ENCODE measurements at regions not wholly inside any gene's neighbourhood (a gene's known extent, or its start where the extent isn't known, plus 50 kb on each side); places are given as distances from the start of the nearest gene placed in this dataset.
"Not testable (repeated sequence)": the region's sequence is repeated elsewhere in the genome, so short reads cannot be mapped to it uniquely, and the experiment has no call there.

DNA sequence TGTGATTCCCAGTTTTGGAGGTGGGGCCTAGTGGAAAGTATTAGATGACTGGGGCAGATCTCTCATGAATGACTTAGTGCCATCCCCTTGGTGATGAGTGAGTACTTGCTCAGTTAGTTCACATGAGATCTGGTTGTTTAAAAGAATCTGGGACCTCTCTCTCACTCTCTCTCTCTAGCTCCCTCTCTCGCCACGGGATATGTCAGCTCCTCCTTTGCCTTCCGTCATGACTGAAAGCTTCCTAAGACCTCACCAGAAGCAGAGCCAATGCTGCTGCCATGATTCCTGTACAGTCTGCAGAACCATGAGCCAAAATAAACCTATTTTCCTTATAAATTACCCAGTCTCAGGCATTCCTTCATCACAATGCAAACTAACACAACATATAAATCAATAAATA is 176.7 kb downstream of the PRELID2 start:
- H3K4me1 ChIP-seq (ENCODE audit: insufficient read depth, low read length): no peaks in the 10 kb centered on the region
- WGBS: 76% methylated on average over 3 of the region's 3 CpGs
- H3K9me3 ChIP-seq (ENCODE audit: insufficient read depth, low read depth, low read length): no peaks in the 10 kb centered on the region; the same call in 1 of the 2 replicates
- no peaks in the 10 kb centered on the region for H3K36me3 ChIP-seq (ENCODE audit: insufficient read depth, low read length)
- H3K4me3 ChIP-seq (ENCODE audit: low read length): no peak overlapping the region
- no peak overlapping the region for H3K27ac ChIP-seq (ENCODE audit: low read depth, low read length)
- H3K9ac ChIP-seq (ENCODE audit: low read depth, low read length): no peak overlapping the region
- no peaks in the 10 kb centered on the region for H3K27me3 ChIP-seq (ENCODE audit: insufficient read depth, low read length)

DNA sequence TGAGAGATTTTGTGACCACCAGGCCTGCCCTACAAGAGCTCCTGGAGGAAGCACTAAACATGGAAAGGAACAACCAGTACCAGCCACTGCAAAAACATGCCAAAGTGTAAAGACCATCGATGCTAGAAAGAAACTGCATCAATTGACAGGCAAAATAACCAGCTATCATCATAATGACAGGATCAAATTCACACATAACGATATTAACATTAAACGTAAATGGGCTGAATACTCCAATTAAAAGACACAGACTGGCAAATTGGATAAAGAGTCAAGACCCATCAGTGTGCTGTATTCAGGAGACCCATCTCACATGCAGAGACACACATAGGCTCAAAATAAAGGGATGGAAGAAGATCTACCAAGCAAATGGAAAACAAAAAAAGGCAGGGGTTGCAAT is 182.4 kb downstream of the PRELID2 start:
- H3K9me3 ChIP-seq (ENCODE audit: insufficient read depth, low read depth, low read length); H3K27me3 ChIP-seq (ENCODE audit: insufficient read depth, low read length); H3K9ac ChIP-seq (ENCODE audit: low read depth, low read length); H3K36me3 ChIP-seq (ENCODE audit: insufficient read depth, low read length); H3K4me1 ChIP-seq (ENCODE audit: insufficient read depth, low read length); H3K27ac ChIP-seq (ENCODE audit: low read depth, low read length); H3K4me3 ChIP-seq (ENCODE audit: low read length): not testable (repeated sequence)
- 97% methylated on average over 3 of the region's 3 CpGs for WGBS

DNA sequence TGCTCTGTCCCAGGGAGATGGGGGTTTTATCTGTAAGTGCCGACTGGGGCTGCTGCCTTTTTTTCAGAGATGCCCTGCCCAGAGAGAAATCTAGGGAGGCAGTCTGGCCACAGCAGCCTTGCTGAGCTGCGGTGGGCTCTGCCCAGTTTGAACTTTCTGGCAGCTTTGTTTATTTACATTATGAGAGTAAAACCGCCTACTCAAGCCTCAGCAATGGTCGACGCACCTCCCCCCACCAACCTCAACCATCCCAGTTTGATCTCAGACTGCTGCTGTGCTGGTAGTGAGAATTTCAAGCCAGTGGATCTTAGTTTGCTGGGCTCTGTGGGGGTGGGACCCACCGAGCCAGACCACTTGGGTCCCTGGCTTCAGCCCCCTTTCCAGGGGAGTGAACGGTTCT is 188.0 kb downstream of the PRELID2 start:
- not testable (repeated sequence) for H3K4me3 ChIP-seq (ENCODE audit: low read length); H3K36me3 ChIP-seq (ENCODE audit: insufficient read depth, low read length); H3K27me3 ChIP-seq (ENCODE audit: insufficient read depth, low read length); H3K9ac ChIP-seq (ENCODE audit: low read depth, low read length); H3K27ac ChIP-seq (ENCODE audit: low read depth, low read length); H3K9me3 ChIP-seq (ENCODE audit: insufficient read depth, low read depth, low read length)
- H3K4me1 ChIP-seq (ENCODE audit: insufficient read depth, low read length): peaks cover 10% of the 10 kb centered on the region; the same call in 1 of the 2 replicates
- 81% methylated on average over 4 of the region's 7 CpGs for WGBS

DNA sequence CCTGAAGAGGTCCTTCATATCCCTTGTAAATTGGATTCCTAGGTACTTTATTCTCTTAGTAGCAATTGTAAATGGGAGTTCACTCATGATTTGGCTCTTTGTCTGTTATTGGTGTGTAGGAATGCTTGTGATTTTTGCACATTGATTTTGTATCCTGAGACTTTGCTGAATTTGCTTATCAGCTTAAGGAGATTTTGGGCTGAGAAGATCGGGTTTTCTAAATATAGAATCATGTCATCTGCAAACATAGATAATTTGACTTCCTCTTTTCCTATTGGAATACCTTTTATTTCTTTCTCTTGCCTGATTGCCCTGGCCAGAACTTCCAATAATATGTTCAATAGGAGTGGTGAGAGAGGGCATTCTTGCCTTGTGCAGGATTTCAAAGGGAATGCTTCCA is 191.9 kb downstream of the PRELID2 start:
- peaks cover 10% of the 10 kb centered on the region; the same call in 1 of the 2 replicates for H3K4me1 ChIP-seq (ENCODE audit: insufficient read depth, low read length)
- H3K4me3 ChIP-seq (ENCODE audit: low read length); H3K27ac ChIP-seq (ENCODE audit: low read depth, low read length); H3K9me3 ChIP-seq (ENCODE audit: insufficient read depth, low read depth, low read length); H3K36me3 ChIP-seq (ENCODE audit: insufficient read depth, low read length); H3K9ac ChIP-seq (ENCODE audit: low read depth, low read length); H3K27me3 ChIP-seq (ENCODE audit: insufficient read depth, low read length): not testable (repeated sequence)
- WGBS: 100% methylated on average over 1 of the region's 1 CpG

DNA sequence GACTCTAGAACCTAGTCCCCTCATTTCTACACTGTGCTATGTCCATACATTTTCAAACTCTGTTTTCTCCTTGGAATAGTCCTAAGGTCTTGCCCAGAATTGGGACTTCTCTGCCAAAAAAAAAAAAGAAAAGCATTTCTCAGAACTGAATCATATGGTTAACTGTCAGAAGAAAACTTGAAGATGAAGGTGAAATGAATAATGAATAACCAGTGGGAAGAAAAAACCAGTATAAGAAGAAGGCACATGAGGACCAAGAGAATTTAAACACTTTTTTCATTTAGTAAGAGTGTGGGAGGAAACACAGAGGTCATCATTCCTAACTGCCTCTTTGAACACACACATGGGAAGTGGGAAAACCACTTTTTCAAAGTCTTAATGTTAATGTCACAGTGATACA is 197.7 kb downstream of the PRELID2 start:
- Histone ChIP-seq H3K4me1 (ENCODE audit: insufficient read depth, low read length) (peaks cover 4% of the 10 kb centered on the region), H3K9ac (ENCODE audit: low read depth, low read length) (no peak overlapping the region), H3K36me3 (ENCODE audit: insufficient read depth, low read length) (no peaks in the 10 kb centered on the region), H3K27ac (ENCODE audit: low read depth, low read length) (no peak overlapping the region), H3K27me3 (ENCODE audit: insufficient read depth, low read length) (no peaks in the 10 kb centered on the region), H3K4me3 (ENCODE audit: low read length) (no peak overlapping the region), H3K9me3 (ENCODE audit: insufficient read depth, low read depth, low read length) (no peaks in the 10 kb centered on the region)

DNA sequence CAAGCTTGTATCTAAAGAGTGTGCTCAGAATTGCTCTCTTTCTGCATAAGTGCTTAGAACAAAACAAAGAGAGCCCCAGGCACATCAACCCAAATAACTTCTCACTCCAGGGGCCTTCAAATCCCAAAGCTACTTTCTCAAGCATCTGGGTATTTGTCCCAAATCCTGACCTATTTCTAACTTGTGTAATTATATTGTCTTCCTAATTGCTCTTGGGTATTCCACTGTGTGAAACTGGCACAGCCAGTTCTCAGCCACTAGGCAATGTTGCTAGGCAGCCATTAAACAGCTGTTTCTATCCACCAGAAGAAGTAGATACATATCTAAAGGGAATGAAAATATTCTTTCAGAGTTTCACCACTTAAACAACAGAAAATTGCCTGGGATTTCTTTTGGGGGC is 198.8 kb downstream of the PRELID2 start:
- peaks cover 4% of the 10 kb centered on the region for H3K4me1 ChIP-seq (ENCODE audit: insufficient read depth, low read length)
- no peak overlapping the region for H3K4me3 ChIP-seq (ENCODE audit: low read length)

DNA sequence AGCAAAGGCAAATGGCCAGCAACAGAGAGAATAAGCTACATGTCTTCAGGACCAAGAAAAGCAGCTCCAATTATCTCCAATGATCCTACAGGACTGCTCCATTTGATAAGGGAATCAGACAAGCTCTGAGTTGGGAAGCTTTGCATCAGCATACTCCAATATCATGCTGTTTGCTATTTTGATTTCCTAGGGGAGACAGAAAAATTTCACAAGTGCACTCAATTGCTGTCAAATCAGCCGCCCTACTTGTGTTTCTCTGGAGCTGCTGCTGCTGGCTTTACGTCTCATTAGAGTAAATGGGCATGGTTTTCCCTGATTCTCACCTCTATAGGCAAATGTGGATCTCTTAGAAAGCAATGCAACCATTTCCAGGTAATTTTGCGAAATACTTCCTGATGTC is 201.7 kb downstream of the PRELID2 start:
- peaks cover 4% of the 10 kb centered on the region for H3K4me1 ChIP-seq (ENCODE audit: insufficient read depth, low read length)
- H3K9me3 ChIP-seq (ENCODE audit: insufficient read depth, low read depth, low read length): no peaks in the 10 kb centered on the region
- no peaks in the 10 kb centered on the region for H3K36me3 ChIP-seq (ENCODE audit: insufficient read depth, low read length)
- H3K4me3 ChIP-seq (ENCODE audit: low read length): no peak overlapping the region
- no peaks in the 10 kb centered on the region for H3K27me3 ChIP-seq (ENCODE audit: insufficient read depth, low read length)
- no peak overlapping the region for H3K9ac ChIP-seq (ENCODE audit: low read depth, low read length)
- H3K27ac ChIP-seq (ENCODE audit: low read depth, low read length): no peak overlapping the region
- WGBS: 95% methylated on average over 3 of the region's 3 CpGs

More for the DNA sequence above, 198.8 kb downstream of the PRELID2 start:
- Histone ChIP-seq H3K9ac (ENCODE audit: low read depth, low read length) (no peak overlapping the region), H3K27me3 (ENCODE audit: insufficient read depth, low read length) (no peaks in the 10 kb centered on the region), H3K36me3 (ENCODE audit: insufficient read depth, low read length) (no peaks in the 10 kb centered on the region), H3K9me3 (ENCODE audit: insufficient read depth, low read depth, low read length) (no peaks in the 10 kb centered on the region), H3K27ac (ENCODE audit: low read depth, low read length) (no peak overlapping the region)

DNA sequence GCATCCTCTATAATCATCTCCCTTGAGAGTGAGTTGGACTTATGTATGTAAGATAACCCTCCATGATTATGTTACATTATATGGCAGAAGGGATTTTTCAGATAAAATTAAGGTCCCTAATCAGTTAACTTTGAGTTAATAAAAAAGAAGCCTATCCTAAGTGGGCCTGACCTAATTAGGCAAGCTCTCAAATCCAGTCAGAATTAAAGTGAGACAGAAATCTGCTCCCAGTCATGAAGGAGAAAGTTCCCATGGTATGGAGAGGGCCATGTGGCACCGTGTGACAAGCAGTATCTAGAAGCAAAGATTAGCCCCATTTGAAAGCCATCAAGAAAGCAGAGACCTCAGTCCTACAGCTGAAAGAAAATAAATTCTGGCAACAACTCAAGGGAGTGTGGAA is 202.4 kb downstream of the PRELID2 start:
- H3K9ac ChIP-seq (ENCODE audit: low read depth, low read length): no peak overlapping the region
- H3K9me3 ChIP-seq (ENCODE audit: insufficient read depth, low read depth, low read length): no peaks in the 10 kb centered on the region
- no peaks in the 10 kb centered on the region for H3K27me3 ChIP-seq (ENCODE audit: insufficient read depth, low read length)
- 86% methylated on average over 1 of the region's 1 CpG for WGBS
- no peak overlapping the region for H3K4me3 ChIP-seq (ENCODE audit: low read length)
- H3K4me1 ChIP-seq (ENCODE audit: insufficient read depth, low read length): peaks cover 4% of the 10 kb centered on the region
- H3K27ac ChIP-seq (ENCODE audit: low read depth, low read length): no peak overlapping the region
- no peaks in the 10 kb centered on the region for H3K36me3 ChIP-seq (ENCODE audit: insufficient read depth, low read length)

DNA sequence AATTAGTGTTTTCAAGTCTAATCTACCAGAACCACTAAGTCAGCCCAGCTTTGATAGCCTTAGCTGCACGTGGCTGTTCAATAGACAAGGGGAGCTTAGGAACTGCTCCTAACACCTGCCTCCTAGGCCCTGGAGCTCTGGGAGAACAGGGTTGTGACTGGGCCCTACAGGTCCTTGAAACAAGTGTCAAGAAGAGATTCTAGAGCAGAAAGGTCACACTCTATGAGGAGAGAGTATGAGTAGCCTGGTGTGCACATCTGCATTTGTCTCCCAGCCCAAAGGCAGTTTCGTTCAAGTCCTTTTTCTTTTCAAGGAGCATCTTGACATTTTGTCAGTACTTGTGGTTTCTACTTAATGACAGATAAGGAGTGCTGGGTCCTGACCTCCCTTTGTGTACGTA is 206.1 kb downstream of the PRELID2 start:
- Histone ChIP-seq H3K36me3 (ENCODE audit: insufficient read depth, low read length) (no peaks in the 10 kb centered on the region), H3K27ac (ENCODE audit: low read depth, low read length) (no peak overlapping the region), H3K4me3 (ENCODE audit: low read length) (no peak overlapping the region), H3K9me3 (ENCODE audit: insufficient read depth, low read depth, low read length) (no peaks in the 10 kb centered on the region), H3K27me3 (ENCODE audit: insufficient read depth, low read length) (no peaks in the 10 kb centered on the region), H3K4me1 (ENCODE audit: insufficient read depth, low read length) (no peaks in the 10 kb centered on the region; the same call in 1 of the 2 replicates), H3K9ac (ENCODE audit: low read depth, low read length) (no peak overlapping the region)
- 83% methylated on average over 3 of the region's 3 CpGs for WGBS

DNA sequence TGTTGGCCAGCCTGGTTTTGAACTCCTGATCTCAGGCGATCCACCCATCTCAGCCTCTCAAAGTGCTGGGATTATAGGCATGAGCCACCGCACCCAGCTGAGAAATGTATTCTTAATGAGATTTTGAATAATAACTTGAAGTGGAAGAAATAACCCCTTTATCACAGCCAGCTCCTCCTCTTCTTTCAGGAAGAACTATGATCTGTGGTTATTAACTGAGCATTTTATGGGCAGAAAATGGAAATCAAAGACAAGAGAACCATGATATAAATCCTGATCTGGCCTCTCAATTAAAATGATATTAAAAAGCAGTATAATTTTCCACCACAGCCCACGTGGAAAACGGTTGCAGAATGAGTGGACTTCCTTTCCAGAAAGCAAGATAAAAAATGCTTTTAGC is 206.6 kb downstream of the PRELID2 start:
- no peak overlapping the region for H3K9ac ChIP-seq (ENCODE audit: low read depth, low read length)
- H3K4me1 ChIP-seq (ENCODE audit: insufficient read depth, low read length): no peaks in the 10 kb centered on the region; the same call in 1 of the 2 replicates
- no peaks in the 10 kb centered on the region for H3K36me3 ChIP-seq (ENCODE audit: insufficient read depth, low read length)
- peaks cover 3% of the 10 kb centered on the region; the same call in 1 of the 2 replicates for H3K9me3 ChIP-seq (ENCODE audit: insufficient read depth, low read depth, low read length)
- no peaks in the 10 kb centered on the region for H3K27me3 ChIP-seq (ENCODE audit: insufficient read depth, low read length)
- 90% methylated on average over 3 of the region's 4 CpGs for WGBS
- no peak overlapping the region for H3K27ac ChIP-seq (ENCODE audit: low read depth, low read length)
- H3K4me3 ChIP-seq (ENCODE audit: low read length): no peak overlapping the region

DNA sequence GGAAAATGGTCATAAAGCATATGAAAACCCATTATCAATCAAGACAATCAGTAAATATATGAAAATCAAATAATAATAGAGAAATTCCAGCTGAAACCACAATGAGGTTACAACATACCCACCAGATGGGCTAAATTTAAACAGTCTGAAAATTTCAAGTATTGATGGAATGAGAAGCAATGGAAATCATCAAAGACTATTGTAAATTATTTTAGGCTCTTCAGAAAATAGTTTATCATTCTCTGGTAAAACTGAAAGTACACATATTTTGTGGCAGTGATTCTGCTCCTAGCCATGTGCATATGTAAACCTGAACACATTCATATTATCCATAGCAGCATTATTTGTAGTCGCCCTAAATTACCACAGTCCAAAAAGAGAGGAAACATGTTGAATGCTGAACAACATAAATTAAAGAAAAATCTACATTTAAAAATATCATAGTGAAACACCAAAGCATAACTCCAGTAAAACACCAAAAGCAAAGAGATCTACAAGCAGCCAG is 215.3 kb downstream of the PRELID2 start:
- no peaks in the 10 kb centered on the region for H3K36me3 ChIP-seq (ENCODE audit: insufficient read depth, low read length)
- H3K9me3 ChIP-seq (ENCODE audit: insufficient read depth, low read depth, low read length): peaks cover 11% of the 10 kb centered on the region; the same call in 1 of the 2 replicates
- H3K9ac ChIP-seq (ENCODE audit: low read depth, low read length): no peak overlapping the region
- no peaks in the 10 kb centered on the region for H3K4me1 ChIP-seq (ENCODE audit: insufficient read depth, low read length)
- no peak overlapping the region for H3K4me3 ChIP-seq (ENCODE audit: low read length)
- H3K27me3 ChIP-seq (ENCODE audit: insufficient read depth, low read length): no peaks in the 10 kb centered on the region
- no peak overlapping the region for H3K27ac ChIP-seq (ENCODE audit: low read depth, low read length)
- 100% methylated on average over 1 of the region's 1 CpG for WGBS

DNA sequence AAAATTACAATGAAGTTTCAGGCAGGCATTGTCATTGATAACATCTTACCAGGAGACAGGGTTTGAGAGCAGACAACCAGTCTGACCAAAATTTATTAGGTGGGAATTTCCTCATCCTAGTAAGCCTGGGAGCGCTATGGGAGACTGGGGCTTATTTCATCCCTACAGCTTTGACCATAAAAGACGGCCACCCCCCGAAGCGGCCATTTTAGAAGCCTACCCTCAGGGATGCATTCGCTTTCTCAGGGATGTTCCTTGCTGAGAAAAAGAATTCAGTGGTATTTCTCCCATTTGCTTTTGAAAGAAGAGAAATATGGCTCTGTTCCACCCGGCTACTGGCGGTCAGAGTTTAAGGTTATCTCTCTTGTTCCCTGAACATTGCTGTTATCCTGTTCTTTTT is 218.4 kb downstream of the PRELID2 start:
- H3K9ac ChIP-seq (ENCODE audit: low read depth, low read length); H3K36me3 ChIP-seq (ENCODE audit: insufficient read depth, low read length); H3K4me1 ChIP-seq (ENCODE audit: insufficient read depth, low read length); H3K4me3 ChIP-seq (ENCODE audit: low read length); H3K27me3 ChIP-seq (ENCODE audit: insufficient read depth, low read length): not testable (repeated sequence)
- WGBS: 54% methylated on average over 7 of the region's 7 CpGs
- H3K9me3 ChIP-seq (ENCODE audit: insufficient read depth, low read depth, low read length): peaks cover 12% of the 10 kb centered on the region; the same call in 1 of the 2 replicates
- peak overlapping the region; percentile 73; the same call in 1 of the 2 replicates for H3K27ac ChIP-seq (ENCODE audit: low read depth, low read length)

Data from HUES64 (cell line).